ENCODE measurements at regions not wholly inside any gene's neighbourhood (a gene's known extent, or its start where the extent isn't known, plus 50 kb on each side); places are given as distances from the start of the nearest gene placed in this dataset.

DNA sequence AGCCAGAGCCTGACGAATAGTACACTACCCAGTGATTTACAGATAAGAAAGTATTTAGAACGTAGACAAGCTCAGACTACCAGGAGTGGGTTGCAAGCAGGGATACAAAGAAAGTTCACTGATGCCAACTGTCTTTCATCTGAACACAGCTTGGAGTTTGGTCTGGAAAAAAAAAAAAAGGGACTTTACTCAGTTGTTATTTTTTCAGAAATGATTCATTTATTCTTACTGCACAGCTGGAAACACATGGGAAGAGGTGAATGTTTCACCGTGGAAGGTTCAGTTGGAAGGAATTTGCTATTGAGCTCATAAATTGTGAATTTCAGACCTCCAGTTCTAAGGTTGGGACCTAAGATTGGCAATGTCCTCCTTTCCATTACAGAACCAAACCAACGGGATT, 259.7 kb downstream of the ETAA1 start:
- no peak for TF ChIP-seq GATA2 (IDR thresholded peaks at IDR 0.05; ENCODE audit: insufficient read depth, insufficient read length, low read depth, low read length)
- TF ChIP-seq EZH2 (IDR thresholded peaks at IDR 0.05; ENCODE audit: borderline replicate concordance, low read depth, low read length, severe bottlenecking) = no peak
- TF ChIP-seq MYC (IDR thresholded peaks at IDR 0.05; ENCODE audit: low read depth, low read length) = no peak
- TF ChIP-seq POLR2AphosphoS5 (IDR thresholded peaks at IDR 0.05; ENCODE audit: insufficient read depth, low read depth, low read length) = no peak
